Stimulated activated CD4-positive, alpha-beta T cell treated with anti-CD3 and anti-CD28 coated beads, Interleukin-15, amount 100 ng/mL, for 48 hours (primary cell): ENCODE measurements at regions not wholly inside any gene's neighbourhood (a gene's known extent, or its start where the extent isn't known, plus 50 kb on each side); places are given as distances from the start of the nearest gene placed in this dataset.

Experiments used
- DNase-seq, 2 donors: peaks; one replicate each; pipeline ENCODE4 v3.0.0-alpha.2; 2020; ENCODE audit warnings: low read depth in 2 of 2

GRCh38 chr20:56800088-56800487 lies 171.0 kb downstream of the TFAP2C start:
- DNase-seq: no peak

GRCh38 chr20:56801971-56802755 lies 173.1 kb downstream of the TFAP2C start:
- DNase-seq: no peak

GRCh38 chr20:56802805-56803204 lies 173.7 kb downstream of the TFAP2C start:
- no peak for DNase-seq

GRCh38 chr20:56805313-56805712 lies 176.2 kb downstream of the TFAP2C start:
- no peak for DNase-seq

GRCh38 chr20:56805966-56806365 lies 176.9 kb downstream of the TFAP2C start:
- no peak for DNase-seq

GRCh38 chr20:56806952-56807517 lies 177.9 kb downstream of the TFAP2C start:
- no peak for DNase-seq

- no peak for DNase-seq
Observed at GRCh38 chr20:56808117-56808725, 179.1 kb downstream of the TFAP2C start.

GRCh38 chr20:56808732-56809131 lies 179.6 kb downstream of the TFAP2C start:
- no peak for DNase-seq

- no peak for DNase-seq
Observed at GRCh38 chr20:56809668-56810067, 180.6 kb downstream of the TFAP2C start.

- no peak for DNase-seq
Observed at GRCh38 chr20:56810141-56810540, 181.0 kb downstream of the TFAP2C start.

- DNase-seq: no peak
Observed at GRCh38 chr20:56815796-56816195, 186.7 kb downstream of the TFAP2C start.

- no peak for DNase-seq
Observed at GRCh38 chr20:56816349-56816748, 187.2 kb downstream of the TFAP2C start.

- DNase-seq: no peak
Observed at GRCh38 chr20:56817780-56818675, 188.9 kb downstream of the TFAP2C start.

GRCh38 chr20:56820984-56821383 lies 191.9 kb downstream of the TFAP2C start:
- no peak for DNase-seq

GRCh38 chr20:56826306-56826704 lies 197.2 kb downstream of the TFAP2C start:
- no peak for DNase-seq

- no peak for DNase-seq
Observed at GRCh38 chr20:56826705-56827665, 197.9 kb downstream of the TFAP2C start.

- no peak for DNase-seq
Observed at GRCh38 chr20:56827763-56828162, 198.7 kb downstream of the TFAP2C start.

GRCh38 chr20:56828402-56828801 lies 199.3 kb downstream of the TFAP2C start:
- no peak for DNase-seq

- DNase-seq: no peak
Observed at GRCh38 chr20:56829788-56830385, 200.8 kb downstream of the TFAP2C start.

GRCh38 chr20:56831795-56832194 lies 202.7 kb downstream of the TFAP2C start:
- no peak for DNase-seq

GRCh38 chr20:56833427-56833826 lies 204.3 kb downstream of the TFAP2C start:
- no peak for DNase-seq
